ENCODE measurements at regions not wholly inside any gene's neighbourhood (a gene's known extent, or its start where the extent isn't known, plus 50 kb on each side); places are given as distances from the start of the nearest gene placed in this dataset.

GRCh38 chr15:70479056-70479455, 284.3 kb downstream of the UACA start:
- H3K9me3 ChIP-seq (ENCODE audit: low read depth, low read length, poor library complexity, severe bottlenecking), result no peaks in the 10 kb centered on the region
- no peak overlapping the region for H3K4me3 ChIP-seq (ENCODE audit: low read depth, low read length, poor library complexity, severe bottlenecking)
- BruUV-seq (replicated peaks), result no TSS peak
- ChIA-PET POLR2A (ENCODE audit: low non-redundant PET) (no interaction called here), CTCF (no interaction called here)
- TF ChIP-seq CTCF (conservative IDR thresholded peaks at IDR 0.05; ENCODE audit: low read depth, low read length) (no peak), EZH2 (IDR thresholded peaks at IDR 0.05; ENCODE audit: borderline replicate concordance, low read depth, low read length, poor library complexity, severe bottlenecking) (no peak)
- H3K36me3 ChIP-seq (ENCODE audit: insufficient read depth, low read length, poor library complexity, severe bottlenecking), result no peaks in the 10 kb centered on the region
- H3K27me3 ChIP-seq (replicated peaks; ENCODE audit: insufficient read depth, low read depth, low read length, poor library complexity), result no peaks in the 10 kb centered on the region
- intact Hi-C loops (cut with micrococcal nuclease; ENCODE audit: unreplicated experiment), result loop anchor here (10.0 kb wide), 1 partner anchor 384 kb away; the partner anchor contains the start of gene TLE3
- H3K27ac ChIP-seq (ENCODE audit: low read depth, low read length, poor library complexity, severe bottlenecking), result no peak overlapping the region
- peaks cover 18% of the 10 kb centered on the region for H3K4me1 ChIP-seq (ENCODE audit: insufficient read depth, low read length, poor library complexity, severe bottlenecking)
- DNase-seq (ENCODE audit: low spot score), result no peak

GRCh38 chr15:70478251-70478990, 284.9 kb downstream of the UACA start:
- POLR2A ChIA-PET (ENCODE audit: low non-redundant PET), result no interaction called here
- intact Hi-C loops (cut with micrococcal nuclease; ENCODE audit: unreplicated experiment), result loop anchor here (10.0 kb wide), 1 partner anchor 384 kb away; the partner anchor contains the start of gene TLE3
- no TSS peak for BruUV-seq (replicated peaks)

GRCh38 chr15:70477750-70478250, 285.6 kb downstream of the UACA start:
- CTCF ChIA-PET, result no interaction called here
- no peak for DNase-seq (ENCODE audit: low spot score)
- POLR2A ChIA-PET (ENCODE audit: low non-redundant PET), result no interaction called here
- no TSS peak for BruUV-seq (replicated peaks)
- no peak overlapping the region for H3K4me3 ChIP-seq (ENCODE audit: low read depth, low read length, poor library complexity, severe bottlenecking)
- H3K36me3 ChIP-seq (ENCODE audit: insufficient read depth, low read length, poor library complexity, severe bottlenecking), result no peaks in the 10 kb centered on the region
- H3K4me1 ChIP-seq (ENCODE audit: insufficient read depth, low read length, poor library complexity, severe bottlenecking), result peaks cover 30% of the 10 kb centered on the region
- intact Hi-C loops (cut with micrococcal nuclease; ENCODE audit: unreplicated experiment), result loop anchor here (10.0 kb wide), 1 partner anchor 383 kb away; the partner anchor contains the start of gene TLE3
- H3K27me3 ChIP-seq (replicated peaks; ENCODE audit: insufficient read depth, low read depth, low read length, poor library complexity), result no peaks in the 10 kb centered on the region
- TF ChIP-seq EZH2 (IDR thresholded peaks at IDR 0.05; ENCODE audit: borderline replicate concordance, low read depth, low read length, poor library complexity, severe bottlenecking) (no peak), CTCF (conservative IDR thresholded peaks at IDR 0.05; ENCODE audit: low read depth, low read length) (no peak)
- H3K27ac ChIP-seq (ENCODE audit: low read depth, low read length, poor library complexity, severe bottlenecking), result no peak overlapping the region
- H3K9me3 ChIP-seq (ENCODE audit: low read depth, low read length, poor library complexity, severe bottlenecking), result no peaks in the 10 kb centered on the region

More at GRCh38 chr15:70478251-70478990, 284.9 kb downstream of the UACA start:
- H3K4me1 ChIP-seq (ENCODE audit: insufficient read depth, low read length, poor library complexity, severe bottlenecking), result peaks cover 24% of the 10 kb centered on the region
- H3K4me3 ChIP-seq (ENCODE audit: low read depth, low read length, poor library complexity, severe bottlenecking), result no peak overlapping the region
- no peak overlapping the region for H3K27ac ChIP-seq (ENCODE audit: low read depth, low read length, poor library complexity, severe bottlenecking)
- no peaks in the 10 kb centered on the region for H3K27me3 ChIP-seq (replicated peaks; ENCODE audit: insufficient read depth, low read depth, low read length, poor library complexity)
- DNase-seq (ENCODE audit: low spot score), result no peak
- no peak for TF ChIP-seq EZH2 (IDR thresholded peaks at IDR 0.05; ENCODE audit: borderline replicate concordance, low read depth, low read length, poor library complexity, severe bottlenecking)
- no peak for TF ChIP-seq CTCF (conservative IDR thresholded peaks at IDR 0.05; ENCODE audit: low read depth, low read length)
- H3K9me3 ChIP-seq (ENCODE audit: low read depth, low read length, poor library complexity, severe bottlenecking), result no peaks in the 10 kb centered on the region
- H3K36me3 ChIP-seq (ENCODE audit: insufficient read depth, low read length, poor library complexity, severe bottlenecking), result no peaks in the 10 kb centered on the region
- CTCF ChIA-PET, result no interaction called here

Measured in A673 (cell line).